ENCODE measurements at regions not wholly inside any gene's neighbourhood (a gene's known extent, or its start where the extent isn't known, plus 50 kb on each side); places are given as distances from the start of the nearest gene placed in this dataset.
"Not testable (repeated sequence)": the region's sequence is repeated elsewhere in the genome, so short reads cannot be mapped to it uniquely, and the experiment has no call there.

GRCh38 chr15:79492065-79492464 lies 59.9 kb downstream of the MINAR1 start:
- DNase-seq (ENCODE audit: low read depth), result no peak

GRCh38 chr15:79494384-79494909 lies 62.3 kb downstream of the MINAR1 start:
- DNase-seq (ENCODE audit: low read depth), result no peak

- DNase-seq (ENCODE audit: low read depth), result no peak
Measured at GRCh38 chr15:79494963-79495755, 63.0 kb downstream of the MINAR1 start.

- DNase-seq (ENCODE audit: low read depth), result no peak
Measured at GRCh38 chr15:79495775-79496174, 63.6 kb downstream of the MINAR1 start.

- no peak for DNase-seq (ENCODE audit: low read depth)
Measured at GRCh38 chr15:79496838-79497237, 64.7 kb downstream of the MINAR1 start.

GRCh38 chr15:79501086-79501485 lies 69.0 kb downstream of the MINAR1 start:
- no peak for DNase-seq (ENCODE audit: low read depth)

GRCh38 chr15:79505956-79506355 lies 73.8 kb downstream of the MINAR1 start:
- DNase-seq (ENCODE audit: low read depth), result no peak

GRCh38 chr15:79512844-79513243 lies 80.7 kb downstream of the MINAR1 start:
- DNase-seq (ENCODE audit: low read depth), result not testable (repeated sequence)

- DNase-seq (ENCODE audit: low read depth), result no peak
Measured at GRCh38 chr15:79513417-79513816, 81.3 kb downstream of the MINAR1 start.

GRCh38 chr15:79513940-79514339 lies 81.8 kb downstream of the MINAR1 start:
- no peak for DNase-seq (ENCODE audit: low read depth)

GRCh38 chr15:79515300-79516027 lies 83.3 kb downstream of the MINAR1 start:
- DNase-seq (ENCODE audit: low read depth), result no peak

- no peak for DNase-seq (ENCODE audit: low read depth)
Measured at GRCh38 chr15:79516155-79516554, 84.0 kb downstream of the MINAR1 start.

- DNase-seq (ENCODE audit: low read depth), result no peak
Measured at GRCh38 chr15:79516646-79517045, 84.5 kb downstream of the MINAR1 start.

- no peak for DNase-seq (ENCODE audit: low read depth)
Measured at GRCh38 chr15:79519628-79520027, 87.5 kb downstream of the MINAR1 start.

- DNase-seq (ENCODE audit: low read depth), result no peak
Measured at GRCh38 chr15:79520654-79521053, 88.5 kb downstream of the MINAR1 start.

- DNase-seq (ENCODE audit: low read depth), result no peak
Measured at GRCh38 chr15:79522656-79523055, 90.5 kb downstream of the MINAR1 start.

- no peak for DNase-seq (ENCODE audit: low read depth)
Measured at GRCh38 chr15:79523266-79523665, 91.1 kb downstream of the MINAR1 start.

- no peak for DNase-seq (ENCODE audit: low read depth)
Measured at GRCh38 chr15:79524531-79524930, 92.4 kb downstream of the MINAR1 start.

GRCh38 chr15:79526376-79526775 lies 94.2 kb downstream of the MINAR1 start:
- no peak for DNase-seq (ENCODE audit: low read depth)

GRCh38 chr15:79527821-79528220 lies 95.7 kb downstream of the MINAR1 start:
- DNase-seq (ENCODE audit: low read depth), result no peak

GRCh38 chr15:79529157-79529785 lies 97.1 kb downstream of the MINAR1 start:
- DNase-seq (ENCODE audit: low read depth), result no peak

GRCh38 chr15:79535536-79535935 lies 103.4 kb downstream of the MINAR1 start:
- no peak for DNase-seq (ENCODE audit: low read depth)

GRCh38 chr15:79538527-79538926 lies 106.4 kb downstream of the MINAR1 start:
- DNase-seq (ENCODE audit: low read depth), result no peak
